ENCODE measurements at regions not wholly inside any gene's neighbourhood (a gene's known extent, or its start where the extent isn't known, plus 50 kb on each side); places are given as distances from the start of the nearest gene placed in this dataset.

GRCh38 chr4:35739308-35739707, 505.0 kb downstream of the ARAP2 start:
- intact Hi-C loops (cut with DNase I) = no loop called here
- WGBS, 2 donors = 46 to 60% methylated on average over 3 of the region's 3 CpGs

GRCh38 chr4:35754047-35754446, 490.3 kb downstream of the ARAP2 start:
- Histone ChIP-seq H3K27me3 (no peaks in the 10 kb centered on the region), H3K4me3 (no peak overlapping the region), H3K9me3 (peaks cover 0 to 10% (median 0%) of the 10 kb centered on the region in 11 donors), H3K36me3 (no peaks in the 10 kb centered on the region), H3K27ac (no peak overlapping the region), H3K4me1 (no peaks in the 10 kb centered on the region)
- no peak for ATAC-seq
- intact Hi-C loops (cut with DNase I) = no loop called here
- TF ChIP-seq CTCF (IDR thresholded peaks at IDR 0.05) = no peak
- DNase-seq = no peak

More at GRCh38 chr4:35739308-35739707, 505.0 kb downstream of the ARAP2 start:
- Histone ChIP-seq H3K9me3 (peaks cover 0 to 34% (median 7%) of the 10 kb centered on the region in 11 donors), H3K27ac (no peak overlapping the region), H3K4me1 (no peaks in the 10 kb centered on the region), H3K4me3 (no peak overlapping the region), H3K27me3 (no peaks in the 10 kb centered on the region), H3K36me3 (no peaks in the 10 kb centered on the region)
- TF ChIP-seq CTCF (IDR thresholded peaks at IDR 0.05) = no peak
- ATAC-seq (no peak), DNase-seq (no peak)

- WGBS, 2 donors = 50 to 62% methylated on average over 1 of the region's 1 CpG
- Histone ChIP-seq H3K9me3 (peaks cover 0 to 10% (median 0%) of the 10 kb centered on the region in 11 donors), H3K36me3 (no peaks in the 10 kb centered on the region), H3K4me1 (no peaks in the 10 kb centered on the region), H3K27ac (no peak overlapping the region), H3K27me3 (no peaks in the 10 kb centered on the region), H3K4me3 (no peak overlapping the region)
- TF ChIP-seq CTCF (IDR thresholded peaks at IDR 0.05) = no peak
- DNase-seq = no peak
- intact Hi-C loops (cut with DNase I) = no loop called here
- no peak for ATAC-seq
These were observed 486.5 kb downstream of the ARAP2 start for GRCh38 chr4:35757836-35758235.

- DNase-seq (no peak), ATAC-seq (no peak)
- no peaks in the 10 kb centered on the region for H3K36me3 ChIP-seq
- H3K27me3 ChIP-seq = no peaks in the 10 kb centered on the region
- no peak overlapping the region for H3K27ac ChIP-seq
- intact Hi-C loops (cut with DNase I) = no loop called here
- H3K4me3 ChIP-seq = no peak overlapping the region
- TF ChIP-seq CTCF (IDR thresholded peaks at IDR 0.05) = no peak
- WGBS, 2 donors = 25 to 32% methylated on average over 4 of the region's 4 CpGs
- peaks cover 0 to 10% (median 0%) of the 10 kb centered on the region in 11 donors for H3K9me3 ChIP-seq
- no peaks in the 10 kb centered on the region for H3K4me1 ChIP-seq
These were observed 483.5 kb downstream of the ARAP2 start for GRCh38 chr4:35760807-35761206.
